ENCODE measurements at regions not wholly inside any gene's neighbourhood (a gene's known extent, or its start where the extent isn't known, plus 50 kb on each side); places are given as distances from the start of the nearest gene placed in this dataset.

DNA sequence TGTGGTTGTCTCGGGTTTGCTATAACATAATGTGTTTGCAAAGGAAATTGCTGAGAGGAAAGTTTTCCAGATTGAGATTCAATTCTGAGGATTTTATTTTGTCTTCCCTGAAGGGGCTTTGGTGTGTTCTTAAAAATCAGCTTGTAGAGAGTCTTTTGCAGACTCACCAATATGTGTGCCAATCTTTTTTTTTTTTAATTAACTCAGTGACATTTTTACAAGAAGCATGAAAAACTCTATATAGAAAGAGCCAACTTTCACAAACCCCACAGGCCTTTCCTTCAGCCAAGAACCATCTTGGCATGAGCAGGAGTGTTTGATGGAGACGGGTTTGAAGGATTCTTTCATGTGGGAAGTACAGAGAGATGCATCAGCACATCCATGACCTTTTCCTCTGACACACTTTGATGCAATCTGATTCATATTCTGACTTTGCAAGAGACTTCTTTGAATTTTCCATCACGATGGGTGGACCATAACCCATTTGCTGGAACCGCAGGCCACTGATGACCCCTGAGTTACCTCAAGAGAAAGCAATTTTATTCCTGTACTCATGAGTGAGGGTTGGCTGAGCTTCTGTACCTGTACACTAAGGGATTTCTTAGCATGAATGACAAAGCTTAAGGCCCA is 892.6 kb downstream of the XPNPEP1 start:
- CTCF ChIA-PET = no interaction called here
- Histone ChIP-seq H3K4me1 (no peaks in the 10 kb centered on the region), H3K27me3 (replicated peaks; ENCODE audit: control insufficient read depth, insufficient read depth, low read length) (no peaks in the 10 kb centered on the region), H3K9me3 (no peaks in the 10 kb centered on the region), H3K4me3 (ENCODE audit: low read depth, low read length) (no peak overlapping the region), H3K36me3 (ENCODE audit: control insufficient read depth, insufficient read depth, low read length) (no peaks in the 10 kb centered on the region)
- Mint-ChIP-seq H3K4me1 (ENCODE audit: low read depth, unreplicated experiment) (no peaks in the 10 kb centered on the region), H3K27ac (ENCODE audit: unreplicated experiment) (no peak overlapping the region), H3K36me3 (ENCODE audit: insufficient read depth, unreplicated experiment) (no peaks in the 10 kb centered on the region), H3K27me3 (ENCODE audit: insufficient read depth, unreplicated experiment) (peaks cover 3% of the 10 kb centered on the region), H3K4me3 (ENCODE audit: unreplicated experiment) (no peak overlapping the region), H3K9me3 (ENCODE audit: unreplicated experiment) (peaks cover 9% of the 10 kb centered on the region)
- DNase-seq = no peak
- POLR2A ChIA-PET = no interaction called here
- intact Hi-C loops (cut with micrococcal nuclease; ENCODE audit: unreplicated experiment) = no loop called here
- no TSS peak for BruUV-seq (replicated peaks)
- TF ChIP-seq, protein P1, sequence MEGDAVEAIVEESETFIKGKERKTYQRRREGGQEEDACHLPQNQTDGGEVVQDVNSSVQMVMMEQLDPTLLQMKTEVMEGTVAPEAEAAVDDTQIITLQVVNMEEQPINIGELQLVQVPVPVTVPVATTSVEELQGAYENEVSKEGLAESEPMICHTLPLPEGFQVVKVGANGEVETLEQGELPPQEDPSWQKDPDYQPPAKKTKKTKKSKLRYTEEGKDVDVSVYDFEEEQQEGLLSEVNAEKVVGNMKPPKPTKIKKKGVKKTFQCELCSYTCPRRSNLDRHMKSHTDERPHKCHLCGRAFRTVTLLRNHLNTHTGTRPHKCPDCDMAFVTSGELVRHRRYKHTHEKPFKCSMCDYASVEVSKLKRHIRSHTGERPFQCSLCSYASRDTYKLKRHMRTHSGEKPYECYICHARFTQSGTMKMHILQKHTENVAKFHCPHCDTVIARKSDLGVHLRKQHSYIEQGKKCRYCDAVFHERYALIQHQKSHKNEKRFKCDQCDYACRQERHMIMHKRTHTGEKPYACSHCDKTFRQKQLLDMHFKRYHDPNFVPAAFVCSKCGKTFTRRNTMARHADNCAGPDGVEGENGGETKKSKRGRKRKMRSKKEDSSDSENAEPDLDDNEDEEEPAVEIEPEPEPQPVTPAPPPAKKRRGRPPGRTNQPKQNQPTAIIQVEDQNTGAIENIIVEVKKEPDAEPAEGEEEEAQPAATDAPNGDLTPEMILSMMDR (IDR thresholded peaks at IDR 0.05; ENCODE audit: insufficient read depth in 1 of 2, low read depth in 1 of 2, low read length in 1 of 2, severe bottlenecking in 1 of 2, unreplicated experiment in 1 of 2) = no peak

DNA sequence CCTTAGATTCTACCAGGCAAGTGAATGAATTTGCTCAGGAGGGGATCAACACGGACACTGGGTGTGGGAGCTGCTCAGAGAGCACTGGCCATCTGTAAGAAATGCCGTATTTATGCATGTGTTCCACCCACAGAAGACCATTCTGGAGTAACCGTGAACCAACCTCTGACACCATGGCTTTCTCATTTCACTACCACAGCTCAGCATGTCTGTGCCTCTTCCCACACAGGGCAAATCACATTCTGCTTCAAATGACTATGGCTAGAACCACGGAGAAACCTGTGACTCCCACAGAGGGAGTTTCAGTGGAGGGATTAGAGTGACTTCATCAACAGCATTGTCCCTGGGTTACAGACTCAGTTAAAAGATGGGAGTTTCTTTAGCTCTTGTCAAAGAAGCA is 893.4 kb downstream of the XPNPEP1 start:
- H3K9me3 ChIP-seq = no peaks in the 10 kb centered on the region
- no peaks in the 10 kb centered on the region for H3K4me1 Mint-ChIP-seq (ENCODE audit: low read depth, unreplicated experiment)

DNA sequence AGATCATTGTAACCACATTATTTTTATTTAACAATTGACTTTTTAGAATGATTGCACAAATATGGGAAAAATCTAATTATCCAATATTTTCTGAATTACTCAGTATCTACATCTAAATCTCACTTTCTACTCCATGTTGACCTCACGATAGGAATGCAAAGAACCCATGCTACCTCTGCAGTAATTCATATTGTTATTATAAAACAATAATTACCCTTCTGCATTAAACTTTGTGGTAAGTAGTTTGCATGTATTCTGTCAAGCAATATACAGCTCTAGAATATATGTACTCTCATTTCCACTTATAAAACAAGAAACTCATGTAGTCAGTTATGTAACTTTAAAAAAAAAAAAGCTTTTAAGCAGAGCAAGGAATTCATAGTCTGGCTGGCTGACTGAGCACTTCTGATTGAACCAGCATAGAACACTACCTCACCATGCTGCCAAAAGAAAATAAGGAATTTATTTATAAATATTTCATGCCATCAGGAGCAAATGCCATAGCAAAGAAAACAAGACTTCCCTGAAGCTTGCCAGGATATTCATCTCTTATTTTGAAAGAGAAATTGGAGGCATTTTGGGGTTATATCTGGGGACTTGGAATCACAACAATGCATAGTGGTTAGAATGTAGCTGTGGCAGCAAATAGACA is 895.7 kb downstream of the XPNPEP1 start:
- Histone ChIP-seq H3K27me3 (replicated peaks; ENCODE audit: control insufficient read depth, insufficient read depth, low read length) (no peaks in the 10 kb centered on the region), H3K9me3 (no peaks in the 10 kb centered on the region), H3K4me1 (no peaks in the 10 kb centered on the region), H3K4me3 (ENCODE audit: low read depth, low read length) (no peak overlapping the region), H3K36me3 (ENCODE audit: control insufficient read depth, insufficient read depth, low read length) (no peaks in the 10 kb centered on the region)
- no peaks in the 10 kb centered on the region for H3K36me3 Mint-ChIP-seq (ENCODE audit: insufficient read depth, unreplicated experiment)
- BruUV-seq (replicated peaks) = no TSS peak
- H3K27me3 Mint-ChIP-seq (ENCODE audit: insufficient read depth, unreplicated experiment) = no peaks in the 10 kb centered on the region
- CTCF ChIA-PET = no interaction called here
- no peak for DNase-seq
- TF ChIP-seq, protein P1 (IDR thresholded peaks at IDR 0.05; ENCODE audit: insufficient read depth in 1 of 2, low read depth in 1 of 2, low read length in 1 of 2, severe bottlenecking in 1 of 2, unreplicated experiment in 1 of 2) = no peak
- POLR2A ChIA-PET = no interaction called here
- no peak overlapping the region for H3K4me3 Mint-ChIP-seq (ENCODE audit: unreplicated experiment)
- H3K27ac Mint-ChIP-seq (ENCODE audit: unreplicated experiment) = no peak overlapping the region
- H3K4me1 Mint-ChIP-seq (ENCODE audit: low read depth, unreplicated experiment) = no peaks in the 10 kb centered on the region
- intact Hi-C loops (cut with micrococcal nuclease; ENCODE audit: unreplicated experiment) = no loop called here
- H3K9me3 Mint-ChIP-seq (ENCODE audit: unreplicated experiment) = peaks cover 9% of the 10 kb centered on the region

More for the DNA sequence above, 893.4 kb downstream of the XPNPEP1 start:
- Mint-ChIP-seq H3K27ac (ENCODE audit: unreplicated experiment) (no peak overlapping the region), H3K27me3 (ENCODE audit: insufficient read depth, unreplicated experiment) (peaks cover 2% of the 10 kb centered on the region), H3K36me3 (ENCODE audit: insufficient read depth, unreplicated experiment) (no peaks in the 10 kb centered on the region), H3K4me3 (ENCODE audit: unreplicated experiment) (no peak overlapping the region), H3K9me3 (ENCODE audit: unreplicated experiment) (peaks cover 9% of the 10 kb centered on the region)
- no TSS peak for BruUV-seq (replicated peaks)
- ChIA-PET CTCF (no interaction called here), POLR2A (no interaction called here)
- no peak for DNase-seq
- Histone ChIP-seq H3K4me1 (no peaks in the 10 kb centered on the region), H3K36me3 (ENCODE audit: control insufficient read depth, insufficient read depth, low read length) (no peaks in the 10 kb centered on the region), H3K4me3 (ENCODE audit: low read depth, low read length) (no peak overlapping the region), H3K27me3 (replicated peaks; ENCODE audit: control insufficient read depth, insufficient read depth, low read length) (no peaks in the 10 kb centered on the region)
- intact Hi-C loops (cut with micrococcal nuclease; ENCODE audit: unreplicated experiment) = no loop called here
- TF ChIP-seq, protein P1 (IDR thresholded peaks at IDR 0.05; ENCODE audit: insufficient read depth in 1 of 2, low read depth in 1 of 2, low read length in 1 of 2, severe bottlenecking in 1 of 2, unreplicated experiment in 1 of 2) = no peak
